ENCODE measurements at regions not wholly inside any gene's neighbourhood (a gene's known extent, or its start where the extent isn't known, plus 50 kb on each side); places are given as distances from the start of the nearest gene placed in this dataset.

GRCh38 chr9:108441251-108441650, 414.5 kb downstream of the ACTL7B start:
- no peaks in the 10 kb centered on the region for H3K36me3 ChIP-seq (ENCODE audit: control insufficient read depth, insufficient read depth, low read length)
- no peak overlapping the region for H3K4ac ChIP-seq (ENCODE audit: low read depth, low read length)
- H3K14ac ChIP-seq (replicated peaks; ENCODE audit: low read depth, low read length) = no peak overlapping the region; the same call in 1 of the 2 replicates
- H2AK9ac ChIP-seq (replicated peaks; ENCODE audit: low read depth, low read length, poor library complexity) = no peak overlapping the region
- no peak overlapping the region for H2AFZ ChIP-seq (replicated peaks; ENCODE audit: low read length, poor library complexity)
- H3K56ac ChIP-seq (ENCODE audit: extremely low read depth, insufficient read depth, low read length) = no peak overlapping the region
- no peak overlapping the region for H3K23ac ChIP-seq (ENCODE audit: low read depth, low read length)
- H2AK5ac ChIP-seq (ENCODE audit: low read depth, low read length) = no peak overlapping the region
- no peak overlapping the region for H4K8ac ChIP-seq (ENCODE audit: low read depth in 2 of 2, low read length in 2 of 2)
- POLR2A ChIA-PET (ENCODE audit: unreplicated experiment) = no interaction called here
- no peak overlapping the region; the same call in none of the 2 replicates for H3K18ac ChIP-seq (ENCODE audit: low read depth, low read length)
- DNase-seq (no peak), ATAC-seq (ENCODE audit: low read depth) (no peak)
- H4K20me1 ChIP-seq (ENCODE audit: insufficient read depth, low read length) = no peaks in the 10 kb centered on the region
- H2BK5ac ChIP-seq (ENCODE audit: low read depth, low read length, poor library complexity, severe bottlenecking) = no peak overlapping the region
- peaks cover 21% of the 10 kb centered on the region for H3K4me1 ChIP-seq (ENCODE audit: control insufficient read depth, insufficient read depth, low read length)
- intact Hi-C loops (cut with micrococcal nuclease) = loop anchor here (5.0 to 10.0 kb wide), 5 partner anchors 36 to 959 kb away; no protein-coding TSS in a partner anchor
- peaks cover 12% of the 10 kb centered on the region for H3K9me1 ChIP-seq (ENCODE audit: insufficient read depth, low read length)
- TF ChIP-seq POLR2A (IDR thresholded peaks at IDR 0.05; ENCODE audit: low read depth, low read length) = no peak
- TF ChIP-seq CTCF (conservative IDR thresholded peaks at IDR 0.05; ENCODE audit: low read depth, low read length) = no peak
- TF ChIP-seq, protein P1, sequence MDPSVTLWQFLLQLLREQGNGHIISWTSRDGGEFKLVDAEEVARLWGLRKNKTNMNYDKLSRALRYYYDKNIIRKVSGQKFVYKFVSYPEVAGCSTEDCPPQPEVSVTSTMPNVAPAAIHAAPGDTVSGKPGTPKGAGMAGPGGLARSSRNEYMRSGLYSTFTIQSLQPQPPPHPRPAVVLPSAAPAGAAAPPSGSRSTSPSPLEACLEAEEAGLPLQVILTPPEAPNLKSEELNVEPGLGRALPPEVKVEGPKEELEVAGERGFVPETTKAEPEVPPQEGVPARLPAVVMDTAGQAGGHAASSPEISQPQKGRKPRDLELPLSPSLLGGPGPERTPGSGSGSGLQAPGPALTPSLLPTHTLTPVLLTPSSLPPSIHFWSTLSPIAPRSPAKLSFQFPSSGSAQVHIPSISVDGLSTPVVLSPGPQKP (IDR thresholded peaks at IDR 0.05; ENCODE audit: borderline replicate concordance, low read depth, low read length) = no peak
- no peak for TF ChIP-seq CEBPB (IDR thresholded peaks at IDR 0.05; ENCODE audit: low read depth, low read length)
- no peak for TF ChIP-seq MAFK (IDR thresholded peaks at IDR 0.05; ENCODE audit: low read depth, low read length)
- no peak for TF ChIP-seq MAZ (IDR thresholded peaks at IDR 0.05; ENCODE audit: borderline replicate concordance, low read depth, low read length)
- TF ChIP-seq CHD1 (IDR thresholded peaks at IDR 0.05; ENCODE audit: low read depth, low read length) = no peak
- no peak for TF ChIP-seq RFX5 (IDR thresholded peaks at IDR 0.05; ENCODE audit: low read depth, low read length)
- TF ChIP-seq BHLHE40 (IDR thresholded peaks at IDR 0.05; ENCODE audit: low read depth, low read length) = no peak
- TF ChIP-seq MXI1 (IDR thresholded peaks at IDR 0.05; ENCODE audit: borderline replicate concordance, low read depth, low read length) = no peak
- no peak for TF ChIP-seq FOS (IDR thresholded peaks at IDR 0.05; ENCODE audit: low read depth, low read length)
- TF ChIP-seq SMC3 (IDR thresholded peaks at IDR 0.05; ENCODE audit: low read depth, low read length) = no peak
- TF ChIP-seq NFE2L2 (IDR thresholded peaks at IDR 0.05; ENCODE audit: low read depth, low read length) = no peak
- no peak for TF ChIP-seq RAD21 (IDR thresholded peaks at IDR 0.05; ENCODE audit: low read length)
- TF ChIP-seq, protein P2, sequence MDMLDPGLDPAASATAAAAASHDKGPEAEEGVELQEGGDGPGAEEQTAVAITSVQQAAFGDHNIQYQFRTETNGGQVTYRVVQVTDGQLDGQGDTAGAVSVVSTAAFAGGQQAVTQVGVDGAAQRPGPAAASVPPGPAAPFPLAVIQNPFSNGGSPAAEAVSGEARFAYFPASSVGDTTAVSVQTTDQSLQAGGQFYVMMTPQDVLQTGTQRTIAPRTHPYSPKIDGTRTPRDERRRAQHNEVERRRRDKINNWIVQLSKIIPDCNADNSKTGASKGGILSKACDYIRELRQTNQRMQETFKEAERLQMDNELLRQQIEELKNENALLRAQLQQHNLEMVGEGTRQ (IDR thresholded peaks at IDR 0.05; ENCODE audit: low read depth, low read length) = no peak
- dilution Hi-C loops (cut with HindIII; ENCODE audit: low sequenced_read_pairs, unreplicated experiment) = no loop called here
- WGBS, 2 experiments (ENCODE audit: extremely low coverage in 2 of 2, insufficient read length in 1 of 2) = no CpG with 5 or more reads among the region's 3 CpGs
- H3K4me2 ChIP-seq (ENCODE audit: low read depth, low read length) = no peak overlapping the region
- H4K5ac ChIP-seq (ENCODE audit: low read depth, low read length) = no peak overlapping the region
- H3K9ac ChIP-seq (ENCODE audit: low read depth, low read length) = no peak overlapping the region
- H3K4me3 ChIP-seq (ENCODE audit: insufficient read depth, low read depth, low read length) = no peak overlapping the region
- H2BK120ac ChIP-seq (ENCODE audit: low read depth, low read length) = peak overlapping the region; percentile 53; the same call in 1 of the 2 replicates
- in situ Hi-C loops (cut with MboI; ENCODE audit: low sequenced_read_pairs) = no loop called here
- no peak overlapping the region for H4K91ac ChIP-seq (ENCODE audit: insufficient read depth, low read depth, low read length)
- BruUV-seq (replicated peaks) = no TSS peak
- no peaks in the 10 kb centered on the region for H3K9me3 ChIP-seq (ENCODE audit: control insufficient read depth, insufficient read depth, low read length)
- no peaks in the 10 kb centered on the region for H3K79me1 ChIP-seq (ENCODE audit: low read depth in 1 of 2, low read length in 2 of 2)
- H2BK15ac ChIP-seq (ENCODE audit: low read depth, low read length) = no peak overlapping the region; the same call in 2 of the 3 replicates
- no peaks in the 10 kb centered on the region for H3K27me3 ChIP-seq (ENCODE audit: control insufficient read depth, insufficient read depth, low read length)
- H2BK20ac ChIP-seq (ENCODE audit: low read depth, low read length) = no peak overlapping the region; the same call in 1 of the 2 replicates
- H3K27ac ChIP-seq (ENCODE audit: insufficient read depth, low read length) = no peak overlapping the region
- CTCF ChIA-PET = interaction anchor here (0.8 kb wide), 1 partner anchor 1016 kb away, joined by 3 read pairs; no protein-coding TSS in a partner anchor
